Transverse colon (tissue), 4 donors: ENCODE measurements at regions not wholly inside any gene's neighbourhood (a gene's known extent, or its start where the extent isn't known, plus 50 kb on each side); places are given as distances from the start of the nearest gene placed in this dataset.

Experiments
- DNase-seq: peaks from one replicate; pipeline ENCODE4 v3.0.0-alpha.2; 2019
- H3K27ac ChIP-seq, 4 donors: fragments of 200-600 bp; sonication (generic); 2 replicates each; pipeline ENCODE4 v1.5.1; 2016 to 2018; ENCODE audit warnings: inconsistent platforms in 4 of 4
- H3K27me3 ChIP-seq: fragments of 200-600 bp; sonication (generic); 2 replicates; pipeline ENCODE4 v1.5.1; 2017; ENCODE audit warnings: inconsistent platforms
- H3K36me3 ChIP-seq, 4 donors: fragments of 200-600 bp; sonication (generic); 2 replicates each; pipeline ENCODE4 v1.5.1; 2017 to 2019; ENCODE audit warnings: inconsistent platforms in 4 of 4
- H3K4me1 ChIP-seq, 4 donors: fragments of 200-600 bp; sonication (generic); 2 replicates each; pipeline ENCODE4 v1.5.1; 2017 to 2020; ENCODE audit warnings: inconsistent platforms in 4 of 4
- H3K4me3 ChIP-seq, 4 donors: fragments of 200-600 bp; sonication (generic); 1 replicate in 1 of 4; 2 replicates in 3 of 4; pipeline versions ENCODE4 v1.5.1 to v1.6.1; 2017 to 2019; ENCODE audit warnings: inconsistent platforms in 4 of 4
- H3K9me3 ChIP-seq, 2 donors: fragments of 200-600 bp; sonication (generic); 2 replicates each; pipeline ENCODE4 v1.5.1; 2017 to 2019; ENCODE audit warnings: inconsistent platforms in 2 of 2
- CTCF ChIP-seq, 5 experiments: fragments of 200-600 bp in 3 of 5; fragments of 450-650 bp in 2 of 5; sonication (generic) in 3 of 5; IDR thresholded peaks; 1 replicate in 2 of 5; 2 replicates in 3 of 5; pipeline ENCODE4 v1.5.1; 2016 to 2017; ENCODE audit warnings: antibody characterized with exemption in 5 of 5, inconsistent platforms in 3 of 5, mild to moderate bottlenecking in 2 of 5, moderate library complexity in 1 of 5
- EP300 ChIP-seq: sonication (generic); formaldehyde crosslinking; IDR thresholded peaks from one replicate; pipeline ENCODE4 v1.6.1; 2017; ENCODE audit warnings: antibody characterized with exemption, low read depth
- POLR2A ChIP-seq: fragments of 450-650 bp; IDR thresholded peaks from one replicate; pipeline ENCODE4 v1.6.1; 2016; ENCODE audit warnings: antibody characterized with exemption, mild to moderate bottlenecking, moderate library complexity
- POLR2AphosphoS5 ChIP-seq, 3 donors: sonication (generic); formaldehyde crosslinking; IDR thresholded peaks; one replicate each; pipeline ENCODE4 v1.6.1; 2016; ENCODE audit warnings: antibody characterized with exemption in 3 of 3
- WGBS, 2 donors: methylation state at CpG; one replicate each; pipeline ENCODE4 v1.1.5; 2018; ENCODE audit warnings: low coverage in 1 of 2; 5-methylcytosine and 5-hydroxymethylcytosine counted together
- in situ Hi-C, 4 donors: fragments of 200-750 bp; cut with MboI; loops; one replicate each; pipeline versions ENCODE4 v1.15.0 to v1.15.1; 2017; ENCODE audit warnings: low sequenced_read_pairs in 3 of 4, low pct_ligation_motif_present in 1 of 4, low pct_unique_long_range_greater_than_20kb in 1 of 4
- intact Hi-C: fragments of 100-400 bp; cut with DNase I; formaldehyde crosslinking; loops from one replicate; pipeline ENCODE4 v1.15.1; 2023; ENCODE audit warnings: low total_unique reads

DNA sequence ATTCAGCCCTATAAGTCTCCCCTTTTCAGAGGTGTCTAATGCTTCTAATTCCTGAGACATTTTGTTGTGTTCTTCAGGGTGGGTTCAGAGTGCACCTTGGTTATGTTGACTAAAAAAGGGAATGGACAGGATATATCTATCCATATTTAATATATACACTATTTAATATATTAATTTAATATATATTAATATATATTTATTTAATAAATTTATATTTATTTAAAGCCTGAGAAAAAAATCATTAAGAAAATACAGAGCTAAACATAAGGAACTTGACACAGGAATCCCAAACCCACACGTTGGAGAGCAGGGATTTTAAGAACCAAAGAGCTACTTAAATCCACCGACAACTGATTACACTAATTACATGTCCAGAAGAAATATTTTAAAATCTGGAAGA lies 674.2 kb upstream of the KIRREL3 start:
- Histone ChIP-seq H3K4me1 (peaks cover 0 to 8% (median 6%) of the 10 kb centered on the region in 4 donors), H3K27ac (no peak overlapping the region), H3K27me3 (no peaks in the 10 kb centered on the region), H3K9me3 (no peaks in the 10 kb centered on the region), H3K36me3 (no peaks in the 10 kb centered on the region), H3K4me3 (no peak overlapping the region)
- DNase-seq, result no peak
- in situ Hi-C loops, result no loop called here
- WGBS, 2 donors, result 74 to 92% methylated on average over 2 of the region's 2 CpGs
- no peak for TF ChIP-seq POLR2AphosphoS5 (IDR thresholded peaks at IDR 0.05)
- no peak for TF ChIP-seq EP300
- TF ChIP-seq POLR2A, result no peak
- no peak for TF ChIP-seq CTCF (IDR thresholded peaks at IDR 0.05)
- intact Hi-C loops, result no loop called here

GRCh38 chr11:127670374-127671119 lies 670.0 kb upstream of the KIRREL3 start:
- no peaks in the 10 kb centered on the region for H3K36me3 ChIP-seq
- in situ Hi-C loops (no loop called here), intact Hi-C loops (no loop called here)
- H3K4me1 ChIP-seq, result peaks cover 0 to 5% (median under 1%) of the 10 kb centered on the region in 4 donors
- H3K4me3 ChIP-seq, result no peak overlapping the region
- DNase-seq, result no peak
- peaks cover 0 to 5% of the 10 kb centered on the region in 2 donors for H3K9me3 ChIP-seq
- 66 to 72% methylated on average over 10 of the region's 10 CpGs for WGBS, 2 donors
- no peak for TF ChIP-seq CTCF (IDR thresholded peaks at IDR 0.05)
- no peak for TF ChIP-seq POLR2AphosphoS5 (IDR thresholded peaks at IDR 0.05)
- TF ChIP-seq POLR2A, result no peak
- TF ChIP-seq EP300, result no peak
- no peaks in the 10 kb centered on the region for H3K27me3 ChIP-seq
- no peak overlapping the region for H3K27ac ChIP-seq

- no peaks in the 10 kb centered on the region for H3K9me3 ChIP-seq
- no peak overlapping the region for H3K27ac ChIP-seq
- no peak for DNase-seq
- 20 to 48% methylated on average over 1 to 6 of the region's 6 CpGs for WGBS, 2 donors
- H3K4me1 ChIP-seq, result no peaks in the 10 kb centered on the region
- H3K36me3 ChIP-seq, result no peaks in the 10 kb centered on the region
- no peaks in the 10 kb centered on the region for H3K27me3 ChIP-seq
- in situ Hi-C loops (no loop called here), intact Hi-C loops (no loop called here)
- TF ChIP-seq POLR2AphosphoS5 (IDR thresholded peaks at IDR 0.05) (no peak), POLR2A (no peak), EP300 (no peak), CTCF (IDR thresholded peaks at IDR 0.05) (no peak)
- no peak overlapping the region for H3K4me3 ChIP-seq
Measured at GRCh38 chr11:127656116-127656836, 655.7 kb upstream of the KIRREL3 start.

- WGBS, 2 donors, result 81 to 97% methylated on average over 2 to 4 of the region's 4 CpGs
- Histone ChIP-seq H3K36me3 (no peaks in the 10 kb centered on the region), H3K4me1 (no peaks in the 10 kb centered on the region), H3K9me3 (no peaks in the 10 kb centered on the region), H3K4me3 (no peak overlapping the region), H3K27ac (no peak overlapping the region), H3K27me3 (no peaks in the 10 kb centered on the region)
- intact Hi-C loops (no loop called here), in situ Hi-C loops (no loop called here)
- DNase-seq, result no peak
- no peak for TF ChIP-seq EP300
- no peak for TF ChIP-seq CTCF (IDR thresholded peaks at IDR 0.05)
- TF ChIP-seq POLR2AphosphoS5 (IDR thresholded peaks at IDR 0.05), result no peak
- TF ChIP-seq POLR2A, result no peak
Measured at GRCh38 chr11:127653076-127653475, 652.5 kb upstream of the KIRREL3 start.
